AG09309 (cell line): ENCODE measurements at regions not wholly inside any gene's neighbourhood (a gene's known extent, or its start where the extent isn't known, plus 50 kb on each side); places are given as distances from the start of the nearest gene placed in this dataset.

Source experiments
- DNase-seq: peaks from one replicate; pipeline ENCODE4 v3.0.0-alpha.2; 2010; ENCODE audit warnings: low read depth
- H3K4me3 ChIP-seq: 2 replicates; pipeline ENCODE4 v1.5.1; 2011; ENCODE audit warnings: mild to moderate bottlenecking, low read depth, low read length, moderate library complexity; ENCODE audit not compliant: control insufficient read depth
- TF ChIP-seq, protein P1 (sequence below): IDR thresholded peaks from 2 replicates; pipeline ENCODE4 v1.5.1; 2011; ENCODE audit warnings: mild to moderate bottlenecking, low read depth, low read length, inconsistent platforms; ENCODE audit not compliant: insufficient read depth, control insufficient read depth; ENCODE audit errors: missing control alignments

DNA sequence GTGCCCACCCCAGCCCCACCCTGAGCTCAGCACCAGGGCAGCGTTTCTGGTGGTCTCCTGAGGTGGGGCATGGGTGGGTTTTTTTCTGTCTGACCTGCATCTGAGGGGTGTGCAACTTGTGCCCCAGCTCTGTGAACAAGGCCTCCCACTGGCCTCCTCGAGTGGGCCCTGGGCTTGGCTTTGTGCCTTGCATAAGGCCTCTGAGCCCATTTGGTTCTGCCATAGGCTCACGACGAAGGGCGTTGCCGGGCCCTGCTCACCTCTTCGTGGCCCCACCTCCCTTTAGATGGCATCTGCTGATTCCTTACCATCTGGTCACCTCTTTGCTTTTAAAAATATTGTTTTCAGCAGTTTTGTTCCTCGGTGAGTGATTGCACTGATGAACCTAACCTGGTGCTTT, 127.1 kb upstream of the COL5A1 start:
- DNase-seq = no peak
- H3K4me3 ChIP-seq = no peak overlapping the region
- TF ChIP-seq, protein P1, sequence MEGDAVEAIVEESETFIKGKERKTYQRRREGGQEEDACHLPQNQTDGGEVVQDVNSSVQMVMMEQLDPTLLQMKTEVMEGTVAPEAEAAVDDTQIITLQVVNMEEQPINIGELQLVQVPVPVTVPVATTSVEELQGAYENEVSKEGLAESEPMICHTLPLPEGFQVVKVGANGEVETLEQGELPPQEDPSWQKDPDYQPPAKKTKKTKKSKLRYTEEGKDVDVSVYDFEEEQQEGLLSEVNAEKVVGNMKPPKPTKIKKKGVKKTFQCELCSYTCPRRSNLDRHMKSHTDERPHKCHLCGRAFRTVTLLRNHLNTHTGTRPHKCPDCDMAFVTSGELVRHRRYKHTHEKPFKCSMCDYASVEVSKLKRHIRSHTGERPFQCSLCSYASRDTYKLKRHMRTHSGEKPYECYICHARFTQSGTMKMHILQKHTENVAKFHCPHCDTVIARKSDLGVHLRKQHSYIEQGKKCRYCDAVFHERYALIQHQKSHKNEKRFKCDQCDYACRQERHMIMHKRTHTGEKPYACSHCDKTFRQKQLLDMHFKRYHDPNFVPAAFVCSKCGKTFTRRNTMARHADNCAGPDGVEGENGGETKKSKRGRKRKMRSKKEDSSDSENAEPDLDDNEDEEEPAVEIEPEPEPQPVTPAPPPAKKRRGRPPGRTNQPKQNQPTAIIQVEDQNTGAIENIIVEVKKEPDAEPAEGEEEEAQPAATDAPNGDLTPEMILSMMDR = no peak

DNA sequence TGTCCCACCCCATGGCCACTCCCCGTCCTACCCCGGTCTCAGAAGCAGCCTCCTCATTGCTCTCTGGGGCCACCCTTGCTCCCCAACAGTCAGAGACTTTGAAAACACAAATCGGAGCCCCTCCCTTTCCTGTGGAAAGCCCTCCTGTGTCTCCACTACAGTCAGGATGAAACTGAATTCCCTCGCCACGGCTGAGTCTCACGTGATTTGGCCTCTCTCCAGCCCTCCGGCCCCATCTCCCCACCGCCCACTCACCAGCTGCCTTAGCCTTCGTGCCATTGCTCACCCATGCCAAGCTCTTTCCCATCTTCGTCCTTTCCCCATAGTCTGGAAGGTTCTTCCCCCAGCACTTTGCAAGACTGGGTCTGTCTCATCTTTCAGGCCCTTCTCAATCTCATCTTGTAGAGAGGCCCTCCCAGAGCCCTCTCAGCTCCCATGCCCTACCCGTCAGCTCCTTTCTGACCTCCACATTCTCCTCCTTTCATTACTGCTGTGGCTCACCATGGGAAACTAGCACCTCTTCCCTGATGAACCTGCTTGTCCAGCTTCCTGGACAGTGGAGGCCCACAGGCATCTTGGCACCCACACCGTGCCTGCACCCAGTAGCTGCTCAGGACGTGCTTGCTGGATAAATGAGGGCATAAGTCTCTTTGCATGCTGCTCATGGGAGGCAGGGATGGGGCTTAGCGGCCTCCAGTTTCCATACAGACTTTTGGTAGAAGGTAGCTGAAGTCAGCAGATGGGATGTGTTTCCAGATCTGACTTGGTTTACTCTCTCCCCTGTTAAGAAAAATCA, 126.4 kb upstream of the COL5A1 start:
- TF ChIP-seq, protein P1 = no peak
- DNase-seq = no peak
- H3K4me3 ChIP-seq = no peak overlapping the region

DNA sequence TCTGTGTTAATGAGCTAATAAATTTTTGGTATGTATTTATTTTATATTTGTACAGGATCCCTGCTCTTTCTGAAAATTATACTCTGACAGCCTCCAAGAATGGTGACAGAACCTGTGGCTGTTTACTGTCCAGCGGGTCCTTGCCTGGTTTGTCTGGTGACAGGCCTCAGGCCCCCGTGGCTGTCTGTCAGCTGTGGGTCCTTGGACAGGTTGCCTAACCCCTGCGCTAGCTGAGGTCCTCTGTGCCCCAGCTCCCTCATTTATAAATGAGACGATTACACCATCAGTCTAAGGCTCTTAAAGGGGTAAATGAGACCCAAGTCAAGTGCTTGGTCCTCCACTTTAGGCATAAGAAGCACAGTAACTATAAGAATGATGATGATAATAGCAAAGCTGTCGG, 125.1 kb upstream of the COL5A1 start:
- H3K4me3 ChIP-seq = no peak overlapping the region
- DNase-seq = no peak
- TF ChIP-seq, protein P1 = no peak

DNA sequence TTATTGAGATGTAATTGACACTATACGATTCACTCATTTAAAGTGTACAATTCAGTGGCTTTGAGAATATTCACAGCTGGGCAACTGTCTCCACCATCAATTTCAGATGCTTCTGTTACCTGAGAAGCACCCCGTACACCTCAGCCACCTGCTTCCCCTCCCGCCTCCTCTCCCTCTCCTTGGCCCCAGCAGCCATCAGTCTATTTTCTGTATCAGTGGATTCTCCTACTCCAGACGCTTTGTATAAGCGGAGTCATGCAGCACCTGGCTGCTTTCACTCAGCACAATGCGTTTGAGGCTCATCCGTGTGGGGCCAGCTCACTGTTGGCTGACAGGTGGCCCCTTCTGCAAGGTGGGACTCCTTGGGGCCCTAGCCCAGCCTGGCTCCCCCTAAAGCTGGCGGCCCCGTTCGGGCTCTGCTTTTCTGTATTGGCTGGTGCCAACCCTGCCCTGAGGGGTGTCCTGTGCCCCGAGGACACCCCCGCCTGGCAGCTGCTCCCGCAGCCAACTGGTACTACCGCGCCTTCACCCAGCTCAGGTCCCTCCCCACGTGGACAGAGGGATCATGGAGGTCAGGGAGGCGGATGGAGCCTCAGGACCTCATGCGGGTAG, 124.4 kb upstream of the COL5A1 start:
- DNase-seq = no peak
- TF ChIP-seq, protein P1 = no peak
- no peak overlapping the region for H3K4me3 ChIP-seq

DNA sequence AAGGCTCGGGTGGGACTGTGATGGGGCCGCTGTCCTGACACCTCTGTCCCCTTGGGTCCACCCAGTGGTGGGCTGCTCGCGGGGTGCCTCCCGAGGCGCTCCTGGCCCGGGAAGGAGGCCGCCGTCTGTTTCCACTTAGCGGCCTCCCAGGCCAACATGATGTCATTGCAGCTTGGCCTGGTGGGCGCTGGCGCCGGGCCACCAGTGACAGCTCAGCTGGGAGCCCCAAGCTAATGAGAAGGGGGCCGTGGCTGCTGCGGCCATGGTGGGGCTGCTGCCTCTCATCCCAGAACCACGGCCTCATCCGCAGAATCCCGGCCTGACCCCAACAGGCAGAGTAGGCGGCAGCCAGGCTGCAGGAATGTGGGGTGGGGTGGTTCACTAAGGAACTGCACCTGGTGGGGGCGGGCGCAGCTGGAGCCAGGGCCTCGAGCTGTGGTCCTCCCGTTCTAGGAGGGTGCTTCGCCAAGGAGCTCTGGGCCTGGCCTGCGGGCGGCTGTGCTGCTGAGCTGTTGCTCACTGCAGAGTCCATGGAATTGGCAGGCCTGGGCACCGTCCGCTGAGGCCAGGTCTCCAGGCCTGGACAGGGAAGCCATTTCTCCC, 123.5 kb upstream of the COL5A1 start:
- DNase-seq = no peak
- TF ChIP-seq, protein P1 = no peak
- H3K4me3 ChIP-seq = no peak overlapping the region

DNA sequence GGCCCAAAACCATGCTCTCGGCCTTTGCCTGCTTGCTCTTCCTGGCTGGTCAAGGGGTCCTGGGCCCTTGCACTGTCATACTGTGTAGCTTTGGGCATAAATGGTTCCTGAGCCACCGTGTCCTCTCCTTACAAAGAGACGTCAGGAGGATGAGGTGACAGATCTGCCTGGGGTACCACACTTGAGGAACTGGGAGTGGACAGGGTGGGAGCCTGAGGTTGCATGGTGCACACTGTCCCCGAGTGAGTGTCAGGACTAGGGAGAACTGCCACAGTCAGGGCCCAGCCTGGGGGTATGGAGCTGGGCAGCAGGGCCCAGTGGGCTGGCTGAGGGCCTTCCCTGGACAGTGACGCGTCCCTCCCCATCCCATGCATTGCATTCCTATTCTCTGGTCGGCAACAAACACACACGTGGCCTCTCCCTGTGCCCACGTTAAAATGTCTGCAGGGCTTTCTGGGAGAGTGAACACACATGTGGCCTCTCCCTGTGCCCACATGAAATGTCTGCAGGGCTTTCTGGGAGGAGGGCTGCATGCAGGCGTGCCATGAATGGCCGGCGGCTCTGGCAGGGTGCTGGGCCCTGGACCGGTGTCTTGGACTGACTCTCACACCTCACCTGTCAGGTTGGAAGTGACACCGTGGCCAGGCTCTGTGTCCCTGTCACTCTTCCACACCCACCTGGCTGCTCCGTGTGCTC, 122.1 kb upstream of the COL5A1 start:
- no peak overlapping the region for H3K4me3 ChIP-seq
- DNase-seq = no peak
- TF ChIP-seq, protein P1 = no peak
